ENCODE measurements at regions not wholly inside any gene's neighbourhood (a gene's known extent, or its start where the extent isn't known, plus 50 kb on each side); places are given as distances from the start of the nearest gene placed in this dataset.

DNA sequence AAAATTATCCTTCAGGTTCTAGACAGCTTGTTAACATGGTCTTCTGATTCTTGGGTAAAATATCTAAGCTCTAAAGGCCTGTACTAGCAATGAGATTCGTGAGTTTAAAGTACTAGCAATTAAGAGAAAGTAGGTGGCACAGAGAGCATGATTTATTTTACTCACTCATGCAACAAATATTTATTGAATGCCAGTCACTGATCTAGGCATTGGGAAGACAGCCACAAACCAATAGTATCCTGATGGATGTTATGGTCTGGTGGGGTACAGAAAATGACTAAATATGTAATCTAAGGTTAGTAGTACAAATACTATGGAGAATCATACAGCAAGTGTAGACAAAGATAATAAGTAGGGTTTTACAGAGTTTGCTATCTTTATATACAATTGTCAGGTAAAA lies 751.3 kb downstream of the ZNF385D start:
- TF ChIP-seq CTCF (IDR thresholded peaks at IDR 0.05 in 8 of 11, conservative IDR thresholded peaks at IDR 0.05 in 3 of 11), result no peak
- no peak for TF ChIP-seq POLR2A (IDR thresholded peaks at IDR 0.05)

All from spleen (tissue), 7 donors.